NB4 (cell line): ENCODE measurements at regions not wholly inside any gene's neighbourhood (a gene's known extent, or its start where the extent isn't known, plus 50 kb on each side); places are given as distances from the start of the nearest gene placed in this dataset.
"Not testable (repeated sequence)": the region's sequence is repeated elsewhere in the genome, so short reads cannot be mapped to it uniquely, and the experiment has no call there.

ENCODE experiments used
- DNase-seq: peaks from one replicate; pipeline ENCODE4 v3.0.0; 2010; ENCODE audit warnings: low read depth
- H3K4me3 ChIP-seq: one replicate; pipeline ENCODE4 v1.5.1; 2011; ENCODE audit warnings: mild to moderate bottlenecking, low read depth, low read length, moderate library complexity
- MYC ChIP-seq: IDR thresholded peaks from 2 replicates; pipeline ENCODE4 v1.6.1; 2011; ENCODE audit warnings: low read depth, low read length
- POLR2A ChIP-seq: IDR thresholded peaks from 2 replicates; pipeline ENCODE4 v1.6.1; 2011; ENCODE audit warnings: mild to moderate bottlenecking; ENCODE audit not compliant: insufficient read length; ENCODE audit errors: extremely low read depth
- TF ChIP-seq, protein P1 (sequence below): IDR thresholded peaks from one replicate; pipeline ENCODE4 v1.5.1; 2012; ENCODE audit warnings: low read depth, low read length
- TF ChIP-seq, protein P2 (sequence below): IDR thresholded peaks from 2 replicates; pipeline ENCODE4 v1.6.1; 2011; ENCODE audit warnings: low read depth, low read length

DNA sequence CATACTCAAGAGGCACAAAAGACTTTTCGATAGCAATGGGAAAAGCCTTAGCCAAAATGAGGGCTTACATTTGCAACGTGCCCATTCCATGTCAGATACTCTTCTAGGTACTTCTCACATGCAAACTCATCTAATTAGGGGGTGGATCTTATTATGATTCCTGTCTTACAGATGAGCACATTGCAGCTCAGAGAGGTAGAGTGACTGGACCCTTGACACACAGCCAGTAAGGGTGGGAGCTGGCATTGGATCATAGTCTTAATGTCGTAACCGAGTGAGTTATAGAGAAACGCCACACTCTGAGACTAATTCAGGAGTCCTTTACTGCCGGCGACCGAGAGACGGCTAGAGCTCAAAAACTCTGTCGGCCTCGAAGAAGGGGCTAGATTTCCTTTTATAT, 78.8 kb upstream of the GRIN2A start:
- TF ChIP-seq, protein P1, sequence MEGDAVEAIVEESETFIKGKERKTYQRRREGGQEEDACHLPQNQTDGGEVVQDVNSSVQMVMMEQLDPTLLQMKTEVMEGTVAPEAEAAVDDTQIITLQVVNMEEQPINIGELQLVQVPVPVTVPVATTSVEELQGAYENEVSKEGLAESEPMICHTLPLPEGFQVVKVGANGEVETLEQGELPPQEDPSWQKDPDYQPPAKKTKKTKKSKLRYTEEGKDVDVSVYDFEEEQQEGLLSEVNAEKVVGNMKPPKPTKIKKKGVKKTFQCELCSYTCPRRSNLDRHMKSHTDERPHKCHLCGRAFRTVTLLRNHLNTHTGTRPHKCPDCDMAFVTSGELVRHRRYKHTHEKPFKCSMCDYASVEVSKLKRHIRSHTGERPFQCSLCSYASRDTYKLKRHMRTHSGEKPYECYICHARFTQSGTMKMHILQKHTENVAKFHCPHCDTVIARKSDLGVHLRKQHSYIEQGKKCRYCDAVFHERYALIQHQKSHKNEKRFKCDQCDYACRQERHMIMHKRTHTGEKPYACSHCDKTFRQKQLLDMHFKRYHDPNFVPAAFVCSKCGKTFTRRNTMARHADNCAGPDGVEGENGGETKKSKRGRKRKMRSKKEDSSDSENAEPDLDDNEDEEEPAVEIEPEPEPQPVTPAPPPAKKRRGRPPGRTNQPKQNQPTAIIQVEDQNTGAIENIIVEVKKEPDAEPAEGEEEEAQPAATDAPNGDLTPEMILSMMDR = no peak
- no peak for TF ChIP-seq MYC
- no peak for TF ChIP-seq POLR2A
- TF ChIP-seq, protein P2, sequence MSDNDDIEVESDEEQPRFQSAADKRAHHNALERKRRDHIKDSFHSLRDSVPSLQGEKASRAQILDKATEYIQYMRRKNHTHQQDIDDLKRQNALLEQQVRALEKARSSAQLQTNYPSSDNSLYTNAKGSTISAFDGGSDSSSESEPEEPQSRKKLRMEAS = no peak
- no peak for DNase-seq
- H3K4me3 ChIP-seq = no peak overlapping the region

GRCh38 chr16:10261526-10261925, 79.3 kb upstream of the GRIN2A start:
- DNase-seq = not testable (repeated sequence)

DNA sequence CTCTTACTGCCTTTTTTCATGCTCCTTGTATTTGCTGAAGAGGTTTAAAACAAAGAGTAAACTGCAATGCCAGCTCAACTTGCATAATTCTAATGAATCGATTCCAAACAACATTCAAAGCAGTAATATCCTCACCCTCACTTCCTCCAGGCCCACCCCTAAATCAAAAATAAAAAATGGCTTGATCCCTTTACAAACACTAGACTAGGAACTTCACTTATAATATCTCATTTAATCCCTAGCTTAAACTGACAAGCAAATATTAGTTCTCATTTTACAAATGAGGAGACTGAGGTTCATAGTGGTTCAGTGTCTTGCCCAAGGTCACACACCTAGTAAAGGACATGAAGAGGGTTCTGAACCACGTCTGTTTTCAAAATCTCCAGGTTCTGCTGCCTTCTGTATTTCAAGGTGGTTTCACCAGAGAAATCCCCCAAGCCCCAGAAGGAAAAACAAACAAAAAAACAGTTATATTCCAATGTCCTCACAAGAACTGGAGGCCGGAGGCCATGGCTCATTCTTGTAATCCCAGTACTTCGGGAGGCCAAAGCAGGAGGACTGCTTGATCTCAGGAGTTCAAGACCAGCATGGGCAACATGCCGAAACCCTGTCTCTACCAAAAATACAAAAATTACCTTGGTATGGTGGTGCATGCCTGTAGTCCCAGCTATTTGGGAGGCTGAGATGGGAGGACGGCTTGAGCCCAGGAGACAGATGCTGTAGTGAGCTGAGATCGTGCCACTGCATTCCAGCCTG, 80.3 kb upstream of the GRIN2A start:
- H3K4me3 ChIP-seq = no peak overlapping the region
- TF ChIP-seq, protein P1 = no peak
- TF ChIP-seq MYC = no peak
- TF ChIP-seq POLR2A = no peak
- TF ChIP-seq, protein P2 = no peak
- no peak for DNase-seq

More at GRCh38 chr16:10261526-10261925, 79.3 kb upstream of the GRIN2A start:
- not testable (repeated sequence) for H3K4me3 ChIP-seq

- no peak overlapping the region for H3K4me3 ChIP-seq
- no peak for DNase-seq
- TF ChIP-seq MYC = no peak
- TF ChIP-seq POLR2A = no peak
- TF ChIP-seq, protein P2 = no peak
- TF ChIP-seq, protein P1 = no peak
Observed at GRCh38 chr16:10265770-10266615, 83.8 kb upstream of the GRIN2A start.

- TF ChIP-seq MYC = no peak
- TF ChIP-seq, protein P1 = no peak
- TF ChIP-seq POLR2A = no peak
- TF ChIP-seq, protein P2 = no peak
- no peak for DNase-seq
- no peak overlapping the region for H3K4me3 ChIP-seq
Observed at GRCh38 chr16:10266809-10267208, 84.6 kb upstream of the GRIN2A start.

- no peak overlapping the region for H3K4me3 ChIP-seq
- DNase-seq = no peak
- TF ChIP-seq POLR2A = no peak
- TF ChIP-seq MYC = no peak
- TF ChIP-seq, protein P1 = no peak
- TF ChIP-seq, protein P2 = no peak
Observed at GRCh38 chr16:10269632-10270031, 87.4 kb upstream of the GRIN2A start.

- DNase-seq, H3K4me3 ChIP-seq: not testable (repeated sequence)
Observed at GRCh38 chr16:10272250-10272854, 90.1 kb upstream of the GRIN2A start.

- DNase-seq, H3K4me3 ChIP-seq: not testable (repeated sequence)
Observed at GRCh38 chr16:10275214-10275996, 93.2 kb upstream of the GRIN2A start.
